Chondrocyte (in vitro differentiated cells): ENCODE measurements at regions not wholly inside any gene's neighbourhood (a gene's known extent, or its start where the extent isn't known, plus 50 kb on each side); places are given as distances from the start of the nearest gene placed in this dataset.

Experiments used
- DNase-seq: peaks from one replicate; pipeline ENCODE4 v3.0.0; 2021; ENCODE audit warnings: mixed read lengths, low spot score
- H3K27ac Mint-ChIP-seq: one replicate; pipeline ENCODE4 v1.8.0; 2021; ENCODE audit warnings: mild to moderate bottlenecking, moderate library complexity, mixed read lengths; ENCODE audit not compliant: unreplicated experiment
- H3K27me3 Mint-ChIP-seq: 2 replicates; pipeline ENCODE4 v1.8.0; 2021; ENCODE audit warnings: low read depth, mixed read lengths
- H3K36me3 Mint-ChIP-seq: 2 replicates; pipeline ENCODE4 v1.8.0; 2021; ENCODE audit warnings: low read depth, mixed read lengths
- H3K4me1 Mint-ChIP-seq: 2 replicates; pipeline ENCODE4 v1.8.0; 2021; ENCODE audit warnings: low read depth, mild to moderate bottlenecking, mixed read lengths
- H3K4me3 Mint-ChIP-seq: one replicate; pipeline ENCODE4 v1.8.0; 2021; ENCODE audit warnings: mild to moderate bottlenecking, moderate library complexity, mixed read lengths; ENCODE audit not compliant: unreplicated experiment
- H3K9me3 Mint-ChIP-seq: 2 replicates; pipeline ENCODE4 v1.8.0; 2021; ENCODE audit warnings: low read depth, mixed read lengths
- CTCF ChIP-seq: fragments of 200-600 bp; sonication (generic); IDR thresholded peaks from 2 replicates; pipeline ENCODE4 v1.5.0; 2021; ENCODE audit warnings: antibody characterized with exemption, mild to moderate bottlenecking, moderate library complexity

- DNase-seq = no peak
- TF ChIP-seq CTCF = no peak
- no peak overlapping the region for H3K27ac Mint-ChIP-seq
- no peak overlapping the region for H3K4me3 Mint-ChIP-seq
- H3K27me3 Mint-ChIP-seq = peaks cover 82% of the 10 kb centered on the region
- H3K4me1 Mint-ChIP-seq = no peaks in the 10 kb centered on the region
- H3K9me3 Mint-ChIP-seq = peaks cover 2% of the 10 kb centered on the region
- peaks cover 6% of the 10 kb centered on the region for H3K36me3 Mint-ChIP-seq
Observed at GRCh38 chr15:70401709-70402108, 304.0 kb upstream of the TLE3 start.

DNA sequence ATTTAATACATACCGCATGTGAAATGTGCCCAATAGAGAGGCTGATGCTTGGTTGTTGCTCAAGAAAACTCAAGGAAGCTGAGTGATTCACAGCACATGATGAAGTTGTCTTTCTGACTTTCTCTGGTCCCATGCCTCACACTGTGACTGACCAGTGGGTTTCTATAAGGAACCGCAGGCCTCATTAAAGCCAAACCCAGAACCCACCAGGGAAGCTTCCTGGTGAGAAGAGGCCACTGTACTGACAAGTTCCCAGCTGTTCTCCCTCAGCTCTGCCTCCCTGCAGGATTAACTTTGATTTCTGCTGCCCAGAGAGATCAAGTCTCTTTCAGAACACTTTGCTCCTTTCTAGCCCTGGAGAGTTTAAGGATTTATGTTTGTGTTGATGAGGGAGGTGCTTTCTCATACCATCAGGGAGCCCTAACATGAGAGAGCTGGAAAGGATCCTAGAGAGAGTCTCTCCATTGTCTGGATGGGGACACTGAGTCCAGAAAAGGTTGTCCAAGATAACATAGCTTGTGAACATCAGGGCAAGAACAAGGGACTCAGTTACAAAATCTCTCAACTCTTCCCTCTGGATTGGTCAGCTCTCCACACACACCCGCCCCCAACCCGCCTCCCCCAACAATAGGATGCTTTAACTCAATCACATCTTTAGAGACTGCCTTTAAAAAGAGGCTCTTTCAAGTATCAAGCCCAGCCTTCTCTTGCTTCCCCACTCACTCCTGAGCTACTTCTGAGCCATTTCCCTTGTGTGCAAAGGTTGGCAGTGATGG is 303.2 kb upstream of the TLE3 start:
- Mint-ChIP-seq H3K27me3 (peaks cover 80% of the 10 kb centered on the region), H3K9me3 (peaks cover 2% of the 10 kb centered on the region), H3K4me3 (no peak overlapping the region), H3K4me1 (no peaks in the 10 kb centered on the region), H3K27ac (no peak overlapping the region), H3K36me3 (peaks cover 6% of the 10 kb centered on the region)
- DNase-seq = no peak
- TF ChIP-seq CTCF = no peak

DNA sequence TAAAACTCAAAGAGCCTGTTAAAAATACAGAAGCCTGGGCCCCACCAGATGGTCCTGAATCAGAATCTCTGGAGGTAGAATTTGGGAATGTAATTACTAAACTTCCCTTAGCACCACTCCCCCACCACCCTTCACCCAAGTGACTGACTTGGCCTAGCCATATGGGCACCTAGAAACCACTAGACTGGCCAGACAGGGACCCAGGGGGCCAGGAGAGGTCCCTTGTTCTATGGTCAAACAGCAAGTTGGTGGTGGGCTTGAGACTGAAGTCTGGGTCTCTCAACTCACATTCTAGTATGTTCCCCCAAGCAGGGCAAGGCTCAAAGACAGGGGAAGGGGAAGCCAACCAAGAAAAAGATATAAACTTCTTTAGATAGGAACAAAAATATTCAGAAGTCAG is 301.5 kb upstream of the TLE3 start:
- TF ChIP-seq CTCF = no peak
- H3K9me3 Mint-ChIP-seq = peaks cover 2% of the 10 kb centered on the region
- no peak for DNase-seq
- no peak overlapping the region for H3K4me3 Mint-ChIP-seq
- peaks cover 84% of the 10 kb centered on the region for H3K27me3 Mint-ChIP-seq
- peaks cover 3% of the 10 kb centered on the region for H3K36me3 Mint-ChIP-seq
- no peaks in the 10 kb centered on the region for H3K4me1 Mint-ChIP-seq
- no peak overlapping the region for H3K27ac Mint-ChIP-seq

DNA sequence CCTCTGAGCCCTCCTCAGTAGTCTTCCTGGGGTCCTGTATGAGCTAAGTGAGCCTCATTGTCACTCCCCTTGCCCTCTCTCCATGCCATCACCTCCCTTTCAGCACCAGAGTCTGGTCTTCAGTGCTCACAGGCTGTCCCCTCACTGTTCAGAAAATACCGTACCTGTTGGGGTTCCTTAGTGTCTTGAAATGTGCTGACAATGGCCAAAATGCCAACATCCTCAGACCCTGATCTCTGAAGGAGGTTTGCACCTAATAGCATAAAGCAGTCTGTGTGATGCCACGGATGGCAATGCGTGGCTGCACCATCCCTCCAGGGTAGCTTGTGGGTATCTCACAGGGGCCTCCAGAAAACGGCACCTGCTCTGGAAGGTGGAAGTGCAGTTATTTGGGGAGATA is 301.0 kb upstream of the TLE3 start:
- Mint-ChIP-seq H3K27ac (no peak overlapping the region), H3K4me3 (no peak overlapping the region), H3K4me1 (no peaks in the 10 kb centered on the region), H3K27me3 (peaks cover 81% of the 10 kb centered on the region), H3K36me3 (peaks cover 3% of the 10 kb centered on the region), H3K9me3 (peaks cover 2% of the 10 kb centered on the region)
- no peak for DNase-seq
- TF ChIP-seq CTCF = no peak

- H3K36me3 Mint-ChIP-seq = no peaks in the 10 kb centered on the region
- DNase-seq = no peak
- H3K4me3 Mint-ChIP-seq = no peak overlapping the region
- H3K4me1 Mint-ChIP-seq = no peaks in the 10 kb centered on the region
- no peaks in the 10 kb centered on the region for H3K9me3 Mint-ChIP-seq
- peaks cover 63% of the 10 kb centered on the region for H3K27me3 Mint-ChIP-seq
- no peak for TF ChIP-seq CTCF
- no peak overlapping the region for H3K27ac Mint-ChIP-seq
Observed at GRCh38 chr15:70396807-70397206, 299.1 kb upstream of the TLE3 start.
